Neural cell (in vitro differentiated cells): ENCODE measurements at regions not wholly inside any gene's neighbourhood (a gene's known extent, or its start where the extent isn't known, plus 50 kb on each side); places are given as distances from the start of the nearest gene placed in this dataset.

ENCODE experiments used
- H2AFZ ChIP-seq: fragments of 200-600, 300-800 bp; sonication (generic), shearing (Covaris generic); 2 replicates; pipeline ENCODE4 v1.6.0; 2014; ENCODE audit warnings: low read depth, mild to moderate bottlenecking, antibody characterized with exemption, low read length, moderate library complexity
- H3F3A ChIP-seq: fragments of 200-600 bp; shearing (Covaris generic); 2 replicates; pipeline ENCODE4 v1.6.1; 2016; ENCODE audit warnings: mild to moderate bottlenecking, moderate library complexity, mixed read lengths, antibody characterized with exemption, low read length; ENCODE audit not compliant: insufficient read depth, poor library complexity, severe bottlenecking
- H3K27ac ChIP-seq: fragments of 200-600, 300-800 bp; sonication (generic), shearing (Covaris generic); 2 replicates; pipeline ENCODE4 v1.5.1; 2014; ENCODE audit warnings: mild to moderate bottlenecking, low read length, moderate library complexity
- H3K27me3 ChIP-seq: fragments of 300-800, 200-600 bp; sonication (generic), shearing (Covaris generic); 2 replicates; pipeline ENCODE4 v1.6.0; 2014; ENCODE audit warnings: mild to moderate bottlenecking, low read depth, low read length, moderate library complexity; ENCODE audit not compliant: insufficient read depth
- H3K36me3 ChIP-seq: fragments of 300-800, 200-600 bp; sonication (generic), shearing (Covaris generic); 2 replicates; pipeline ENCODE4 v1.5.1; 2014; ENCODE audit warnings: mild to moderate bottlenecking, antibody characterized with exemption, low read length, moderate library complexity; ENCODE audit not compliant: insufficient read depth
- H3K4me2 ChIP-seq: fragments of 300-800, 200-600 bp; sonication (generic), shearing (Covaris generic); 2 replicates; pipeline ENCODE4 v1.6.0; 2014; ENCODE audit warnings: mild to moderate bottlenecking, low read length
- H3K4me3 ChIP-seq: fragments of 300-800, 200-600 bp; sonication (generic), shearing (Covaris generic); 2 replicates; pipeline ENCODE4 v1.5.1; 2014; ENCODE audit warnings: mild to moderate bottlenecking, low read length, moderate library complexity
- H3K79me2 ChIP-seq: fragments of 200-600 bp; shearing (Covaris generic); replicated peaks from 2 replicates; pipeline ENCODE4 v1.6.0; 2014; ENCODE audit warnings: mild to moderate bottlenecking, low read length, moderate library complexity; ENCODE audit not compliant: insufficient read depth
- H3K9ac ChIP-seq: fragments of 300-800, 200-600 bp; sonication (generic), shearing (Covaris generic); 2 replicates; pipeline ENCODE4 v1.6.1; 2016; ENCODE audit warnings: mild to moderate bottlenecking, low read length, mixed read lengths
- H3K9me2 ChIP-seq: fragments of 200-600 bp; shearing (Covaris generic); 2 replicates; pipeline ENCODE4 v1.6.1; 2016; ENCODE audit warnings: mild to moderate bottlenecking, low read length, mixed read lengths; ENCODE audit not compliant: insufficient read depth
- H3K9me3 ChIP-seq: fragments of 200-600, 300-800 bp; sonication (generic), shearing (Covaris generic); 2 replicates; pipeline ENCODE4 v1.6.1; 2016; ENCODE audit warnings: mild to moderate bottlenecking, mixed run types, low read length, moderate library complexity, mixed read lengths
- H4K20me1 ChIP-seq: fragments of 200-600 bp; shearing (Covaris generic); 2 replicates; pipeline ENCODE4 v1.6.1; 2016; ENCODE audit warnings: mild to moderate bottlenecking, mixed run types; ENCODE audit not compliant: insufficient read depth
- EP300 ChIP-seq: fragments of 450-650 bp; conservative IDR thresholded peaks from 2 replicates; pipeline ENCODE4 v1.6.1; 2014; ENCODE audit warnings: antibody characterized with exemption, mild to moderate bottlenecking, moderate library complexity; ENCODE audit not compliant: poor library complexity, severe bottlenecking
- EZH2 ChIP-seq: fragments of 200-600, 300-800 bp; shearing (Covaris generic), sonication (generic); IDR thresholded peaks from 2 replicates; pipeline ENCODE4 v1.6.1; 2014; ENCODE audit warnings: antibody characterized with exemption, low read length, borderline replicate concordance, mild to moderate bottlenecking; ENCODE audit not compliant: insufficient read depth, poor library complexity, severe bottlenecking
- MXI1 ChIP-seq: fragments of 450-650 bp; conservative IDR thresholded peaks from 2 replicates; pipeline ENCODE4 v1.6.1; 2014; ENCODE audit warnings: antibody characterized with exemption, mild to moderate bottlenecking; ENCODE audit not compliant: poor library complexity, severe bottlenecking
- POLR2AphosphoS5 ChIP-seq: IDR thresholded peaks from 2 replicates; pipeline ENCODE4 v1.6.1; 2012
- RAD21 ChIP-seq: fragments of 450-650 bp; conservative IDR thresholded peaks from 2 replicates; pipeline ENCODE4 v1.6.1; 2014; ENCODE audit warnings: antibody characterized with exemption, mild to moderate bottlenecking, moderate library complexity
- REST ChIP-seq: IDR thresholded peaks from 2 replicates; pipeline ENCODE4 v1.6.1; 2012; ENCODE audit warnings: borderline replicate concordance
- SMC3 ChIP-seq: fragments of 450-650 bp; conservative IDR thresholded peaks from 2 replicates; pipeline ENCODE4 v1.6.1; 2014; ENCODE audit warnings: antibody characterized with exemption, mild to moderate bottlenecking, moderate library complexity; ENCODE audit not compliant: poor library complexity
- TAF1 ChIP-seq: IDR thresholded peaks from 2 replicates; pipeline ENCODE4 v1.6.1; 2012; ENCODE audit warnings: low read depth
- TF ChIP-seq, protein P1 (sequence below): fragments of 450-650 bp; IDR thresholded peaks from 2 replicates; pipeline ENCODE4 v1.5.1; 2014; ENCODE audit warnings: antibody characterized with exemption, mild to moderate bottlenecking, moderate library complexity; ENCODE audit not compliant: poor library complexity, severe bottlenecking

- H3K9ac ChIP-seq = no peak overlapping the region
- no peaks in the 10 kb centered on the region for H3K36me3 ChIP-seq
- no peaks in the 10 kb centered on the region for H3K9me2 ChIP-seq
- H3F3A ChIP-seq = no peaks in the 10 kb centered on the region
- no peaks in the 10 kb centered on the region for H4K20me1 ChIP-seq
- H3K4me2 ChIP-seq = no peak overlapping the region
- H3K79me2 ChIP-seq = no peaks in the 10 kb centered on the region
- H3K27me3 ChIP-seq = no peaks in the 10 kb centered on the region
- H3K27ac ChIP-seq = no peak overlapping the region
- no peak overlapping the region for H3K4me3 ChIP-seq
- H3K9me3 ChIP-seq = no peaks in the 10 kb centered on the region
- H2AFZ ChIP-seq = no peak overlapping the region
- TF ChIP-seq REST (no peak), SMC3 (no peak), TAF1 (no peak)
- TF ChIP-seq, protein P1, sequence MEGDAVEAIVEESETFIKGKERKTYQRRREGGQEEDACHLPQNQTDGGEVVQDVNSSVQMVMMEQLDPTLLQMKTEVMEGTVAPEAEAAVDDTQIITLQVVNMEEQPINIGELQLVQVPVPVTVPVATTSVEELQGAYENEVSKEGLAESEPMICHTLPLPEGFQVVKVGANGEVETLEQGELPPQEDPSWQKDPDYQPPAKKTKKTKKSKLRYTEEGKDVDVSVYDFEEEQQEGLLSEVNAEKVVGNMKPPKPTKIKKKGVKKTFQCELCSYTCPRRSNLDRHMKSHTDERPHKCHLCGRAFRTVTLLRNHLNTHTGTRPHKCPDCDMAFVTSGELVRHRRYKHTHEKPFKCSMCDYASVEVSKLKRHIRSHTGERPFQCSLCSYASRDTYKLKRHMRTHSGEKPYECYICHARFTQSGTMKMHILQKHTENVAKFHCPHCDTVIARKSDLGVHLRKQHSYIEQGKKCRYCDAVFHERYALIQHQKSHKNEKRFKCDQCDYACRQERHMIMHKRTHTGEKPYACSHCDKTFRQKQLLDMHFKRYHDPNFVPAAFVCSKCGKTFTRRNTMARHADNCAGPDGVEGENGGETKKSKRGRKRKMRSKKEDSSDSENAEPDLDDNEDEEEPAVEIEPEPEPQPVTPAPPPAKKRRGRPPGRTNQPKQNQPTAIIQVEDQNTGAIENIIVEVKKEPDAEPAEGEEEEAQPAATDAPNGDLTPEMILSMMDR = no peak
These were observed 2050.2 kb upstream of the AGA start for GRCh38 chr4:179492260-179493080.

DNA sequence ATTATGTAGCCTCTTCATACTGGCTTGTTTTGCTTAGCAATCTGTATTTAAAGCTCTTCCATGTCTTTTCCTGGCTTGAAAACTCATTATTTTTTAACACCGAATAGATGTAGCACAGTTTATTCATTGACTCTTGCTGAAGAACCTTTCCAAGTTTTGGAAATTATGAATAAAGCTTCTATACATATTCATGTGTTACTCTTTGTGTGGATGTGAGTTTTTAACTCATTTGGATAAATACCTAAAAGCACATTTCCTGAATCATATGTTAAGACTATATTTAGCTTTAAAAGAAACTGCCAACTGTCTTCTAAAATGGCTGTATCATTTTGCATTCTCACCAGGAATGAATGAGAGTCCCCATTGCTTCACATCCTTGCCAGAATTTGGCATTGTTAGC is 2061.7 kb upstream of the AGA start:
- no peaks in the 10 kb centered on the region for H3K9me3 ChIP-seq
- no peak for TF ChIP-seq MXI1
- TF ChIP-seq, protein P1 = no peak
- TF ChIP-seq EZH2 = no peak
- no peak for TF ChIP-seq SMC3
- no peak for TF ChIP-seq REST
- no peak for TF ChIP-seq RAD21
- TF ChIP-seq TAF1 = no peak
- no peak for TF ChIP-seq POLR2AphosphoS5
- TF ChIP-seq EP300 = no peak
- H2AFZ ChIP-seq = no peak overlapping the region
- H3K36me3 ChIP-seq = no peaks in the 10 kb centered on the region
- no peaks in the 10 kb centered on the region for H3F3A ChIP-seq
- no peak overlapping the region for H3K9ac ChIP-seq
- H3K27ac ChIP-seq = no peak overlapping the region
- H3K27me3 ChIP-seq = no peaks in the 10 kb centered on the region
- no peaks in the 10 kb centered on the region for H3K79me2 ChIP-seq
- no peak overlapping the region for H3K4me2 ChIP-seq
- H4K20me1 ChIP-seq = no peaks in the 10 kb centered on the region
- no peak overlapping the region for H3K4me3 ChIP-seq
- H3K9me2 ChIP-seq = no peaks in the 10 kb centered on the region
